Fibroblast of pulmonary artery (primary cell): ENCODE measurements at regions not wholly inside any gene's neighbourhood (a gene's known extent, or its start where the extent isn't known, plus 50 kb on each side); places are given as distances from the start of the nearest gene placed in this dataset.

Experiments used
- DNase-seq: peaks from one replicate; pipeline ENCODE4 v3.0.0-alpha.2; 2010; ENCODE audit warnings: low read depth
- H3K4me3 ChIP-seq: replicated peaks from 2 replicates; pipeline ENCODE4 v1.5.1; 2011; ENCODE audit warnings: low read depth, mild to moderate bottlenecking, control low read depth, low read length, moderate library complexity
- TF ChIP-seq, protein P1 (sequence below): IDR thresholded peaks from 2 replicates; pipeline ENCODE4 v1.5.1; 2011; ENCODE audit warnings: mild to moderate bottlenecking, control low read depth, low read length, inconsistent platforms; ENCODE audit errors: missing control alignments

GRCh38 chr17:36854982-36855381, 82.3 kb upstream of the LHX1 start:
- no peak for DNase-seq
- H3K4me3 ChIP-seq = no peak overlapping the region
- TF ChIP-seq, protein P1, sequence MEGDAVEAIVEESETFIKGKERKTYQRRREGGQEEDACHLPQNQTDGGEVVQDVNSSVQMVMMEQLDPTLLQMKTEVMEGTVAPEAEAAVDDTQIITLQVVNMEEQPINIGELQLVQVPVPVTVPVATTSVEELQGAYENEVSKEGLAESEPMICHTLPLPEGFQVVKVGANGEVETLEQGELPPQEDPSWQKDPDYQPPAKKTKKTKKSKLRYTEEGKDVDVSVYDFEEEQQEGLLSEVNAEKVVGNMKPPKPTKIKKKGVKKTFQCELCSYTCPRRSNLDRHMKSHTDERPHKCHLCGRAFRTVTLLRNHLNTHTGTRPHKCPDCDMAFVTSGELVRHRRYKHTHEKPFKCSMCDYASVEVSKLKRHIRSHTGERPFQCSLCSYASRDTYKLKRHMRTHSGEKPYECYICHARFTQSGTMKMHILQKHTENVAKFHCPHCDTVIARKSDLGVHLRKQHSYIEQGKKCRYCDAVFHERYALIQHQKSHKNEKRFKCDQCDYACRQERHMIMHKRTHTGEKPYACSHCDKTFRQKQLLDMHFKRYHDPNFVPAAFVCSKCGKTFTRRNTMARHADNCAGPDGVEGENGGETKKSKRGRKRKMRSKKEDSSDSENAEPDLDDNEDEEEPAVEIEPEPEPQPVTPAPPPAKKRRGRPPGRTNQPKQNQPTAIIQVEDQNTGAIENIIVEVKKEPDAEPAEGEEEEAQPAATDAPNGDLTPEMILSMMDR = no peak

- no peak for DNase-seq
- no peak overlapping the region for H3K4me3 ChIP-seq
- TF ChIP-seq, protein P1 = no peak
Measured at GRCh38 chr17:36855459-36855858, 81.8 kb upstream of the LHX1 start.

DNA sequence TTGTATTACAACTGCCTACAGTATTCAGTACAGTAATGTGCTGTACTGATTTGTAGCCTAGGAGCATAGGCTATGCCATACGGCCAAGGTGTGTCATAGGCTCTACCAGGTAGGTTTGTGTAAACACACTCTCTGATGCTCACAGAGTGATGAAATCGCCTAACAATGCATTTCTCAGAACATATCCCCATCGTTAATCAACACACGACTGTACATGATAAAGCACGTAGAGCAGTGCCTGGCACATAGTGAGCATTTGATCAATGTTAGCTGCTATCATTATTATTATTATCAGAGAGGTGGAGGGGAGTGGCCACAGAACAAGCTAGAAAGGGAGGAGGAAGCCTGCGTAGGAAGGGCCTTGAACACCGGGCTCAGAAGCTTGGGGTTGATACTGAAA, 81.1 kb upstream of the LHX1 start:
- DNase-seq = no peak
- TF ChIP-seq, protein P1 = no peak
- H3K4me3 ChIP-seq = no peak overlapping the region

- DNase-seq = no peak
- no peak overlapping the region for H3K4me3 ChIP-seq
- TF ChIP-seq, protein P1 = no peak
Measured at GRCh38 chr17:36856903-36857381, 80.3 kb upstream of the LHX1 start.

GRCh38 chr17:36857698-36858097, 79.6 kb upstream of the LHX1 start:
- no peak for DNase-seq
- TF ChIP-seq, protein P1 = no peak
- no peak overlapping the region for H3K4me3 ChIP-seq

GRCh38 chr17:36858119-36859002, 78.9 kb upstream of the LHX1 start:
- no peak for DNase-seq
- no peak overlapping the region for H3K4me3 ChIP-seq
- TF ChIP-seq, protein P1 = no peak

GRCh38 chr17:36859003-36859300, 78.3 kb upstream of the LHX1 start:
- H3K4me3 ChIP-seq = no peak overlapping the region
- no peak for DNase-seq
- TF ChIP-seq, protein P1 = no peak
